H1 (cell line): ENCODE measurements at regions not wholly inside any gene's neighbourhood (a gene's known extent, or its start where the extent isn't known, plus 50 kb on each side); places are given as distances from the start of the nearest gene placed in this dataset.

ENCODE experiments used
- CTCF ChIA-PET: fragments of 300-600 bp; sonication (Branson Sonifier 250); formaldehyde crosslinking; loops from one replicate; lab custom pipeline; 2021; ENCODE audit not compliant: partially characterized antibody; lab: Charles Lee
- POLR2A ChIA-PET: fragments of 300-600 bp; sonication (Branson Sonifier 250); formaldehyde crosslinking; loops from one replicate; lab custom pipeline; 2021; ENCODE audit warnings: inconsistent platforms; ENCODE audit not compliant: partially characterized antibody; lab: Charles Lee
- DNase-seq, 2 experiments: peaks; one replicate each; pipeline versions ENCODE4 v3.0.0 to v3.0.0-alpha.2; 2010 to 2022; ENCODE audit warnings: low spot score in 2 of 2, low read depth in 1 of 2, mixed read lengths in 1 of 2
- FAIRE-seq: peaks from 2 replicates; lab custom pipeline; 2011; peaks lifted over from hg19 to GRCh38; lab: Jason Lieb, UNC
- H2AFZ ChIP-seq: 2 replicates; pipeline ENCODE4 v1.8.1; 2012; ENCODE audit warnings: low read length, inconsistent platforms
- H2AK5ac ChIP-seq: 2 replicates; pipeline ENCODE4 v1.6.1; 2013; ENCODE audit warnings: low read depth, low read length
- H2BK120ac ChIP-seq: replicated peaks from 2 replicates; pipeline ENCODE3; 2013; ENCODE audit warnings: low read depth, low read length, inconsistent platforms
- H2BK12ac ChIP-seq: 2 replicates; pipeline ENCODE4 v1.6.1; 2013; ENCODE audit warnings: low read depth, low read length
- H2BK15ac ChIP-seq: 2 replicates; pipeline ENCODE4 v1.6.1; 2013; ENCODE audit warnings: low read length
- H2BK20ac ChIP-seq: 2 replicates; pipeline ENCODE4 v1.6.1; 2013; ENCODE audit warnings: low read length
- H2BK5ac ChIP-seq: 2 replicates; pipeline ENCODE4 v1.6.1; 2013; ENCODE audit warnings: low read depth, low read length
- H3K14ac ChIP-seq: 2 replicates; pipeline ENCODE4 v1.6.1; 2013; ENCODE audit warnings: inconsistent platforms; ENCODE audit not compliant: insufficient read length
- H3K18ac ChIP-seq: 2 replicates; pipeline ENCODE4 v1.6.1; 2013; ENCODE audit warnings: low read length; ENCODE audit errors: extremely low read depth
- H3K23ac ChIP-seq: 2 replicates; pipeline ENCODE4 v1.6.1; 2013; ENCODE audit warnings: inconsistent platforms; ENCODE audit not compliant: insufficient read length
- H3K23me2 ChIP-seq: 2 replicates; pipeline ENCODE4 v1.6.1; 2013; ENCODE audit warnings: low read depth, low read length
- H3K27ac ChIP-seq: 2 replicates; pipeline ENCODE4 v1.6.1; 2011; ENCODE audit warnings: low read depth, low read length, inconsistent platforms
- H3K27me3 ChIP-seq, 4 experiments: replicated peaks in 1 of 4; 1 replicate in 1 of 4; 2 replicates in 3 of 4; pipeline versions ENCODE4 v1.6.1 to v1.8.1; 2011 to 2013; ENCODE audit warnings: low read length in 3 of 4, mild to moderate bottlenecking in 3 of 4, inconsistent platforms in 2 of 4, mixed read lengths in 2 of 4, moderate library complexity in 1 of 4; ENCODE audit not compliant: control insufficient read depth in 3 of 4, insufficient read depth in 3 of 4; ENCODE audit errors: extremely low read depth in 1 of 4
- H3K36me3 ChIP-seq, 4 experiments: 2 replicates each; pipeline versions ENCODE4 v1.6.1 to v1.8.1; 2011 to 2013; ENCODE audit warnings: mild to moderate bottlenecking in 4 of 4, low read length in 3 of 4, moderate library complexity in 2 of 4, control low read depth in 1 of 4, inconsistent platforms in 1 of 4; ENCODE audit not compliant: insufficient read depth in 4 of 4, control insufficient read depth in 2 of 4
- H3K4ac ChIP-seq: replicated peaks from 2 replicates; pipeline ENCODE3; 2013; ENCODE audit warnings: low read length, low read depth, mixed read lengths, inconsistent platforms; ENCODE audit not compliant: insufficient read length
- H3K4me1 ChIP-seq, 4 experiments: replicated peaks in 1 of 4; 1 replicate in 1 of 4; 2 replicates in 3 of 4; pipeline versions ENCODE4 v1.6.1 to v1.8.1; 2011 to 2013; ENCODE audit warnings: low read length in 3 of 4, inconsistent platforms in 2 of 4, mixed read lengths in 1 of 4; ENCODE audit not compliant: insufficient read depth in 4 of 4, control insufficient read depth in 3 of 4
- H3K4me2 ChIP-seq, 2 experiments: 2 replicates each; pipeline versions ENCODE4 v1.6.1 to v1.8.1; 2011 to 2013; ENCODE audit warnings: low read depth in 2 of 2, low read length in 2 of 2, control low read depth in 1 of 2, inconsistent platforms in 1 of 2, mild to moderate bottlenecking in 1 of 2; ENCODE audit not compliant: insufficient read depth in 1 of 2
- H3K4me3 ChIP-seq, 4 experiments: fragments of 200-600, 300-600 bp in 1 of 4; sonication (generic), shearing (Covaris generic), sonication (Bioruptor Twin) in 1 of 4; 2 replicates each; pipeline versions ENCODE4 v1.5.1 to v1.8.1; 2011 to 2016; ENCODE audit warnings: low read length in 4 of 4, low read depth in 3 of 4, control low read depth in 2 of 4, inconsistent platforms in 2 of 4, mild to moderate bottlenecking in 2 of 4, mixed read lengths in 1 of 4, moderate library complexity in 1 of 4; ENCODE audit not compliant: insufficient read depth in 2 of 4; ENCODE audit errors: extremely low read depth in 1 of 4
- H3K56ac ChIP-seq: replicated peaks from 2 replicates; pipeline ENCODE3; 2013; ENCODE audit warnings: low read depth, mild to moderate bottlenecking, mixed read lengths, low read length, inconsistent platforms; ENCODE audit not compliant: insufficient read length
- H3K79me1 ChIP-seq: 2 replicates; pipeline ENCODE4 v1.6.1; 2013; ENCODE audit warnings: low read depth, low read length, control low read depth
- H3K79me2 ChIP-seq, 2 experiments: 2 replicates each; pipeline versions ENCODE4 v1.6.1 to v1.8.1; 2012 to 2013; ENCODE audit warnings: low read length in 2 of 2, mild to moderate bottlenecking in 2 of 2, inconsistent platforms in 1 of 2; ENCODE audit not compliant: insufficient read depth in 2 of 2, control insufficient read depth in 1 of 2
- H3K9ac ChIP-seq, 4 experiments: replicated peaks in 1 of 4; 1 replicate in 1 of 4; 2 replicates in 3 of 4; pipeline versions ENCODE4 v1.6.1 to v1.8.1; 2011 to 2013; ENCODE audit warnings: low read depth in 3 of 4, low read length in 3 of 4, control low read depth in 2 of 4, mild to moderate bottlenecking in 2 of 4, moderate library complexity in 2 of 4, inconsistent platforms in 1 of 4; ENCODE audit errors: extremely low read depth in 1 of 4
- H3K9me3 ChIP-seq, 2 experiments: 2 replicates each; pipeline versions ENCODE4 v1.6.1 to v1.8.1; 2012 to 2013; ENCODE audit warnings: mild to moderate bottlenecking in 2 of 2, moderate library complexity in 2 of 2, control low read depth in 1 of 2, inconsistent platforms in 1 of 2, low read depth in 1 of 2, low read length in 1 of 2, mixed read lengths in 1 of 2; ENCODE audit not compliant: insufficient read depth in 2 of 2
- H4K20me1 ChIP-seq, 2 experiments: replicated peaks in 1 of 2; 2 replicates each; pipeline versions ENCODE3 to v1.8.1; 2011 to 2013; ENCODE audit warnings: inconsistent platforms in 2 of 2, low read length in 2 of 2, mild to moderate bottlenecking in 1 of 2; ENCODE audit not compliant: insufficient read depth in 2 of 2, control insufficient read depth in 1 of 2
- H4K5ac ChIP-seq: 2 replicates; pipeline ENCODE4 v1.6.1; 2013; ENCODE audit warnings: low read length, low read depth, mixed read lengths, inconsistent platforms; ENCODE audit not compliant: insufficient read length
- H4K8ac ChIP-seq: 2 replicates; pipeline ENCODE4 v1.8.0; 2013; ENCODE audit warnings: mild to moderate bottlenecking, moderate library complexity, low read length, inconsistent platforms; ENCODE audit not compliant: insufficient read depth; ENCODE audit errors: extremely low read depth
- H4K91ac ChIP-seq: replicated peaks from 2 replicates; pipeline ENCODE3; 2013; ENCODE audit warnings: low read length, mixed read lengths, inconsistent platforms; ENCODE audit not compliant: insufficient read length
- CBX5 ChIP-seq: fragments of 300-800, 300-1000 bp; sonication (generic); IDR thresholded peaks from 2 replicates; pipeline ENCODE4 v1.7.1; 2016; ENCODE audit warnings: antibody characterized with exemption, low read length, low read depth
- CHD1 ChIP-seq: IDR thresholded peaks from 2 replicates; pipeline ENCODE4 v1.6.1; 2012; ENCODE audit warnings: low read depth, low read length, improper control_type of control experiment
- GABPA ChIP-seq: IDR thresholded peaks from 2 replicates; pipeline ENCODE4 v1.6.1; 2011; ENCODE audit warnings: mild to moderate bottlenecking, low read length, moderate library complexity, borderline replicate concordance; ENCODE audit not compliant: insufficient read depth
- KDM4A ChIP-seq: IDR thresholded peaks from one replicate; pipeline ENCODE4 v1.7.1; 2012; ENCODE audit warnings: low read depth, mild to moderate bottlenecking, moderate library complexity, low read length, inconsistent platforms; ENCODE audit not compliant: severe bottlenecking
- MAFK ChIP-seq: IDR thresholded peaks from 2 replicates; pipeline ENCODE4 v1.6.1; 2012; ENCODE audit warnings: low read depth, mild to moderate bottlenecking, improper control_type of control experiment, low read length
- NRF1 ChIP-seq: IDR thresholded peaks from 2 replicates; pipeline ENCODE4 v1.6.1; 2011; ENCODE audit warnings: mild to moderate bottlenecking, low read depth, low read length, improper control_type of control experiment
- PHF8 ChIP-seq: fragments of 200-600 bp; sonication (generic); conservative IDR thresholded peaks from 2 replicates; pipeline ENCODE4 v1.7.1; 2012; ENCODE audit warnings: low read depth, mild to moderate bottlenecking, inconsistent platforms, low read length, moderate library complexity
- SIX5 ChIP-seq: IDR thresholded peaks from 2 replicates; pipeline ENCODE4 v1.6.1; 2011; ENCODE audit warnings: mild to moderate bottlenecking, low read depth, low read length
- SP1 ChIP-seq: IDR thresholded peaks from 2 replicates; pipeline ENCODE4 v1.6.1; 2011; ENCODE audit warnings: low read depth, low read length
- SP4 ChIP-seq: IDR thresholded peaks from 2 replicates; pipeline ENCODE4 v1.6.1; 2012; ENCODE audit warnings: low read length, inconsistent platforms
- ZNF274 ChIP-seq: IDR thresholded peaks from 2 replicates; pipeline ENCODE4 v1.7.0; 2012; ENCODE audit warnings: low read length, borderline replicate concordance; ENCODE audit errors: extremely low read depth
- WGBS, 2 experiments: shearing (Covaris generic) in 1 of 2; methylation state at CpG; one replicate each; pipeline versions ENCODE4 v1.1.6 to v1.1.7; 2013 to 2015; ENCODE audit warnings: low lambda C conversion rate in 2 of 2, mixed read lengths in 2 of 2, inconsistent platforms in 1 of 2, low coverage in 1 of 2, missing lambda C conversion rate in 1 of 2; ENCODE audit not compliant: insufficient replicate concordance in 2 of 2, insufficient coverage in 1 of 2, insufficient read length in 1 of 2; ENCODE audit errors: extremely low coverage in 1 of 2, missing lambda C conversion rate in 1 of 2; 5-methylcytosine and 5-hydroxymethylcytosine counted together
- TF ChIP-seq, protein P1 (sequence below): IDR thresholded peaks from 2 replicates; pipeline ENCODE4 v1.6.1; 2012; ENCODE audit warnings: inconsistent platforms
- TF ChIP-seq, protein P2 (sequence below): IDR thresholded peaks from 2 replicates; pipeline ENCODE4 v1.6.1; 2011; ENCODE audit warnings: low read length, improper control_type of control experiment

DNA sequence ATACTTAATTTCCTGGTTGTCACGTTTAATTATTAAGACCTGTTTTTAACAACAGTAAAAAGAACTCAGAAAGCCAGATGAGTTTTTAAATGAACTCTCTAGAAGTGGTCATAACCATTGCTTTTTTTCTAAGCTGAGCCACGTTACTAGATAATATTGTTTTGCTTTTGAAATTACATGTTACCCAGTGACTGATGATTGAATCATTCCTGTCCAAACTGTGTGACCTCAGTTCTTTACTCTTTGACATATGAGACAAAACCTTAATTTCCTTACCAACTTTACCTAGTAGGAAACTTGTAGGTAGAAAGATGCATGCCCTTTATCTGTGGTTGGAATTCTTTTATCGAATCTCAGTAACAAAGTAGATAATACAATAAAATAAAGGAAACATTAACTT, 411.7 kb downstream of the SH3GL2 start:
- DNase-seq (no peak), FAIRE-seq (no peak)
- Histone ChIP-seq H2BK120ac (no peak overlapping the region), H3K4me1 (peaks cover 0 to 4% (median 0%) of the 10 kb centered on the region in 4 experiments; a peak in 2 of 7 replicates), H3K4ac (no peak overlapping the region), H3K27ac (no peak overlapping the region), H3K4me3 (no peak overlapping the region), H2AK5ac (no peak overlapping the region), H3K56ac (no peak overlapping the region), H2AFZ (no peak overlapping the region), H3K9ac (no peak overlapping the region), H3K23ac (no peak overlapping the region), H3K9me3 (no peaks in the 10 kb centered on the region), H3K18ac (no peak overlapping the region), H3K27me3 (no peaks in the 10 kb centered on the region), H2BK15ac (no peak overlapping the region), H3K4me2 (no peak overlapping the region), H4K91ac (no peak overlapping the region), H3K14ac (no peak overlapping the region), H2BK5ac (no peak overlapping the region), H3K23me2 (no peaks in the 10 kb centered on the region), H3K79me1 (no peaks in the 10 kb centered on the region), H4K8ac (no peak overlapping the region), H2BK12ac (no peak overlapping the region), H3K36me3 (no peaks in the 10 kb centered on the region), H2BK20ac (no peak overlapping the region), H3K79me2 (no peaks in the 10 kb centered on the region), H4K5ac (no peak overlapping the region), H4K20me1 (no peaks in the 10 kb centered on the region)
- POLR2A ChIA-PET: no interaction called here
- CTCF ChIA-PET: interaction anchor here (0.6 kb wide), 1 partner anchor 209 kb away, joined by 3 read pairs; no protein-coding TSS in a partner anchor
- WGBS, 2 experiments: 90% methylated on average over 3 of the region's 3 CpGs; no CpG with 5 or more reads in 1 of the 2 experiments
- no peak for TF ChIP-seq CHD1
- no peak for TF ChIP-seq CBX5
- TF ChIP-seq, protein P1, sequence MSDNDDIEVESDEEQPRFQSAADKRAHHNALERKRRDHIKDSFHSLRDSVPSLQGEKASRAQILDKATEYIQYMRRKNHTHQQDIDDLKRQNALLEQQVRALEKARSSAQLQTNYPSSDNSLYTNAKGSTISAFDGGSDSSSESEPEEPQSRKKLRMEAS: no peak
- no peak for TF ChIP-seq MAFK
- no peak for TF ChIP-seq SP4
- TF ChIP-seq, protein P2, sequence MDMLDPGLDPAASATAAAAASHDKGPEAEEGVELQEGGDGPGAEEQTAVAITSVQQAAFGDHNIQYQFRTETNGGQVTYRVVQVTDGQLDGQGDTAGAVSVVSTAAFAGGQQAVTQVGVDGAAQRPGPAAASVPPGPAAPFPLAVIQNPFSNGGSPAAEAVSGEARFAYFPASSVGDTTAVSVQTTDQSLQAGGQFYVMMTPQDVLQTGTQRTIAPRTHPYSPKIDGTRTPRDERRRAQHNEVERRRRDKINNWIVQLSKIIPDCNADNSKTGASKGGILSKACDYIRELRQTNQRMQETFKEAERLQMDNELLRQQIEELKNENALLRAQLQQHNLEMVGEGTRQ: no peak
- TF ChIP-seq GABPA: no peak
- no peak for TF ChIP-seq PHF8
- no peak for TF ChIP-seq SP1
- no peak for TF ChIP-seq SIX5
- no peak for TF ChIP-seq KDM4A
- no peak for TF ChIP-seq NRF1
- no peak for TF ChIP-seq ZNF274
